H1 (cell line): ENCODE measurements at regions not wholly inside any gene's neighbourhood (a gene's known extent, or its start where the extent isn't known, plus 50 kb on each side); places are given as distances from the start of the nearest gene placed in this dataset.

Experiments used
- BACH1 ChIP-seq: IDR thresholded peaks from 2 replicates; pipeline ENCODE4 v1.6.1; 2012; ENCODE audit warnings: low read length, improper control_type of control experiment
- GTF2F1 ChIP-seq: IDR thresholded peaks from 2 replicates; pipeline ENCODE4 v1.6.1; 2012; ENCODE audit warnings: low read depth, low read length, improper control_type of control experiment, borderline replicate concordance
- MAX ChIP-seq: IDR thresholded peaks from 2 replicates; pipeline ENCODE4 v1.6.1; 2012; ENCODE audit warnings: inconsistent platforms
- NRF1 ChIP-seq: IDR thresholded peaks from 2 replicates; pipeline ENCODE4 v1.6.1; 2011; ENCODE audit warnings: mild to moderate bottlenecking, low read depth, low read length, improper control_type of control experiment
- RFX5 ChIP-seq: IDR thresholded peaks from 2 replicates; pipeline ENCODE4 v1.6.1; 2011; ENCODE audit warnings: low read depth, low read length, improper control_type of control experiment, borderline replicate concordance
- RNF2 ChIP-seq: fragments of 200-900, 300-1000 bp; sonication (generic); IDR thresholded peaks from 2 replicates; pipeline ENCODE4 v1.7.1; 2016; ENCODE audit warnings: borderline replicate concordance, low read depth, mild to moderate bottlenecking, antibody characterized with exemption, low read length; ENCODE audit not compliant: poor library complexity, severe bottlenecking; ENCODE audit errors: missing control alignments
- SP2 ChIP-seq: IDR thresholded peaks from 2 replicates; pipeline ENCODE4 v1.6.1; 2012; ENCODE audit warnings: mild to moderate bottlenecking, low read length, inconsistent platforms

GRCh38 chr16:59699786-59700185 lies 965.7 kb upstream of the GOT2 start (continued):
- TF ChIP-seq BACH1 (no peak), NRF1 (no peak), RNF2 (no peak), GTF2F1 (no peak), RFX5 (no peak), SP2 (no peak), MAX (no peak)
